GM21367 (cell line): ENCODE measurements at regions not wholly inside any gene's neighbourhood (a gene's known extent, or its start where the extent isn't known, plus 50 kb on each side); places are given as distances from the start of the nearest gene placed in this dataset.

Experiments used
- ATAC-seq: cut with Tn5 transposase; IDR thresholded peaks from one replicate; pipeline ENCODE4 v1.9.1; 2021; ENCODE audit not compliant: unreplicated experiment

DNA sequence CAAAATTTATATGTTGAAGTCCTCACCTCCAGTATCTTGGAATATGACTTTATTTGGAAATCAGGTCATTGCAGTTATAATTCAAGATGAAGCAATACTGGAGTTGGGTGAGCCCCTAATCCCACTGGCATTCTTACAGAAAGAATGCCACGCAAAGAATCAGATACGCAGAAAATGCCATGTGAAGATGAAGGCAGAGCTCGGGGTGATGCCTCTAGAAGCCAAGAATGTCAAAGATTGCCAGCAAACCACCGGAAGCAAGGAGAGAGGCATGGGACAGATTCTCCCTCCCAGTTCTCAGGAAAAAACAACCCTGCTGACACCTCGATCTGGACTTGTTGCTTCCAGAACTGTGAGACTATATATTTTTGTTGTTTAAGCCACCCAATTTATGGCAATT lies 273.4 kb upstream of the CITED2 start:
- ATAC-seq: no peak

DNA sequence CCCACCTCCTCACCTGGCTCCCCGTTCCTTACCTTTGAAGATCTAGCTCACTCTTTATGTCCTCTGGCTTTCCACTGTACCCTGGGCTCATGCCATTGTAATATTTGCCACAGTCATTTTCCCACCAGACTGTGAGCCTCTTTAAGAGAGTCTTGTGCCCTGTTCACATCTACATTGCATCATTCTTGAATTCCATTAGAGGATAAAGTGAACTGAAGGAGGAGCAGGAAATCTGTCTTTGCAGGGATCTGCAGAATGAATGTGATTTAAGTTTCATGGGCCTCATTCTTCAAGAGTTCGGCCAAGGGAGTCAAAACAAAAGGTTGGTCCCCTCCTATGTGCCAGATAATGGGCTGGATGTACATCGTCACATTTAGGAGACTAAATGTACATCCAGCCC lies 272.6 kb upstream of the CITED2 start:
- no peak for ATAC-seq

DNA sequence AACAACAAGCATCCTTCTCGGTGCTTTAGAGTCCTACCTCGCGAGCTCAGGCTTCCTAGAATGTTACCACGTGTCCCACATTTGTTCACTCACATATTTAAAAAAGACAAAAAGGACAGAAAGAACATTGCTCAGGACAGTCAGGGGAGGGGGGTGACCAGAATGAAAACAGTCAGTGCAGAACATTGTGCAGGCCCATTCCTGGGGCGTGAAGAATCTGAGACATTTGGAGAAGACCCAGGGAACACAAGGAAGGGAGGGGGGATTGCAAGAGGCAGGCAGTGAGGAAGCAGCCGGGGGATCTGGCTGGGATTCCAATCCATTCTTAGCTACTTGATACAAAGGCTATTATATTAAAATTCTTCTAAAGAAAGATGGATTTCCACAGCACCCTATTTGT lies 270.4 kb upstream of the CITED2 start:
- no peak for ATAC-seq

DNA sequence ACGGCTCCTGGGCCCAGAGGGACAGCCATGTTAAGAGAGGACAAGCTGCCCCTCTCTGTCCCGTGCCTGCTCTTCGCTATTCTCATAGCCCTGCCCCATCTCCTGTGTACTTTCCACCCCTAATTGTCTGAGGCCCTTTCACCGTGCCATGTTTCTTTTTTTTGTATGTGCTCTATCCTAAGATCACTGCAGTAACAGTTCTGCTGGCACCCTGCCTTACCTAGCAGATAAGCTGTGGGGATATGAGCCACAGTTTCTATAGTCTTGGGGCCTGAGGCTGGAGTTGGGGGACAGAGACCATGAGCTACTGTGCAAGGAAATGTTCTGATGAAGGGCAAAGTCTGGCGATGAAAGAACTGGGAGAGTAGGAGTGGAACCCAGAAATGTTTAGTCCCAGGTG lies 269.5 kb upstream of the CITED2 start:
- no peak for ATAC-seq

DNA sequence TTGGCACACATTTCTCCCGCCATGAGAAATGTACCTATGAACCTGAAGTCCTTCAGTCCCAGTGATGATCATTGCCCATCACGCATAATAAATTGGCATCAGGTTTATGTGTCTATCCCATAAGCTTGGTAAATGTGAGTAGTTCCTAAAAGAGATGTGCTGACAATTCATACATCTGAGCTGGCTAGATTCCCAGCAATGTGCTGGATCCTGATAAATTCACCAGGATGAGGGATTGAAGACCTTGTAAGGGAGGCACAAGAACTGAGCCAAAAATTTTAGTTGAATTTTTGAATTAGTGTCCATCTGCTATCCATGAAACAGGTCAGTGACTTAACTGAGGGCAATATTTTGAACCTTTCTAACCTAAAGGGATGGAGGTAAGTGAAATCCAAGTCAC lies 267.9 kb upstream of the CITED2 start:
- ATAC-seq: no peak

DNA sequence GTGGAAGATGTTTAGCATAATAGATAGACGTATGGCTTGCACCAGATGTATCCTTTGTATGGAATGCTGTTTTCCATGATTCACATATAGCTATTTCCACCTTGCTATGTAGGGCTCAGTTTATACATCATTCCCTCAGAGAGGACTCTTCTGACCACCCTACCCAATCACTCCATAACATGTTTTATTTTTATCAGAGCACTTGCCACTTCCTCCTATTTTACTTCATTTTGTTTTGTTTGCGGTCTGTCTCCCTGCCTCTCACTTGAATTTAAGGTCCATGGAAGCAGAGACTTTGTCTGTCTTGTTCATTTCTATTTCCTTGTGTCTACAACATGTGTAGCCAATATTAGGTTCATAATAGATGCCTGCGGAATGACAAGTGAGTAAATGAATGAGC lies 266.9 kb upstream of the CITED2 start:
- no peak for ATAC-seq

DNA sequence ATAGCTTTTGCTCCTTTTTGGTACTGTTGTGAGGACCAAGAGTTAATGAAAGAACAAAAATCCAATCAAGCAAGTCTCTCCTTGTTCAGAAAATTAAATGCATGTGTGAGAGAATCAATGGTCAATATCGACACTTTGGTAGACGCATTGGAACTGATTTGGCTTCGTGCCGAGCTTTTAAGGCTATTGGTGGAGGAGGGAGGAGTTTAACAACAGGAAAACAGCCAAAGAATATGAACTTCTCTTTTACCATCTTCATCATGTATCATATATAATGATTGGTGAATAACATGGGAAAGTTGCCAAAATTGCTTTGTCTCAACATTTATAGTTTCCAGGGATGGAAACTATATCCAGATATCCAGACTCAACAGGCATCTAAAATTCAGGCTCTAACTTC lies 266.5 kb upstream of the CITED2 start:
- ATAC-seq: no peak

DNA sequence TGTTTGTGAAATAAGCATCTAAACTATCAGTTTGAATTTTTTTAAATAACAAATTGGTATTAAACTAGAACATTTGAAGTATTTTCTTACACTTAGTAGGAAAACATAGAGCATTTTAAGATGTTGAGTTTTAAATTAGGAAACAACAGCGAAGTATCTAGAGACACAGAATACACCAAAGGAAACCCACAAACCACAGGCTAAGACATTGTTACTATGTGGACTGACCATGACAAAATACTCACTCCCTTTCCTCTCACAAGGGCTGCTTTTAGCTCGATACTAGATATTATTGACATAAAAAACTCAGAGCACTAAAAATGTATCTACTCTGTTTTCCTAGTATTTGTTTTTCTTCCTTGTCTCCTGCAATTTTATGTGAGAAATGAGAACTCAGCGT lies 266.0 kb upstream of the CITED2 start:
- ATAC-seq: peak; percentile 98

DNA sequence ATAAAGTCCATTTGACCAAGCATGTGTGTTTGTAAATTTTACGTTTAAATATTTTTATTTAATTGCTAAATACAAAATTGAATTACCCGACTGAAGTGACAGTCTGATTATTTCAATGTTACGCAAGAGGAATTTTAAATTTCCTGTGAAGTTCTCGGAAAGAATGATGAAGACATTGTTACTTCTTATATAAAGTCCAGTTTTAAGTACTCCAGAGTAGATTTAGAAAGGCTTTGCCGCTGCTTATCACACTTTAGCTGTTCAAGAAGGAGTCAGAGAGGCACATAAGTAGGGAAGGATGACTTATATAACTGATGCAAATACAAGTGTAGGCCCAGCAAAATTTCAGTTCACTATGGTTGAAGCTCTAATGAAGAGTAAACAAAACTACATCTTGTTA lies 265.1 kb upstream of the CITED2 start:
- no peak for ATAC-seq

DNA sequence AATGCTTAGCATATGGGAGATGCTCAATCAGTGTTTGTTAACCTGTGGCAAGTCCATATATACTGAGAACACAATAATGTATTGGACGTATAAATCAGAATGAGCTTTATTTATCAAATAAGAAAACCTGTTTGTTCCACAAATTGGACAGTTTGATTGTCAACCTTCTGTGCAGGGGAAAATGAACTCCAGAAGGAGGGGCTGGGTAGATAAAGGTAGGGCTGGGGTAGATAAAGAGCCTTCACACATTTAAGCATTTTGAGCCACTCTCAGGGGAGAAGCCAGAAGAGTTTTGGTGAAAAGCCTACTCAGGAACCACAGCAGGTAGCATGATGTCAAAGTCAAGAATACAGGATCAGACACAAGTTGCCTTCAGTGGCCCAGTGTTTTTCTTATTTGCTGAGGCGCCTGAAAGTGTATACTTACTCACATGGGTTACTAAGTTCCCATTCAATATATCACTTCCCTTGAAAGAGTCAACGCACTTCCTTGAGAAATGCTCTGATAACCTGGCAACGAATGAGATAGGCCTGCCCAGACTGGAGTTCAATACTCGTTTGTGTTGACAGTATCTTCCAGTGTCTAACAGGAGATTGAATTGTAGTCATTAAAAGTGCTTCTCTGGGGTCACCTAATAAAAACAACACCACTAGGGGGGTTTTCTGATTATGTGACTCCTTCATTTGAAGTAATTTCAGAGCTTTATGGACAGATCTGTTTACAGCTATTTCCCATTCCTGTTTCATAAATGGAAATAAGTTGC lies 263.9 kb upstream of the CITED2 start:
- ATAC-seq: no peak

DNA sequence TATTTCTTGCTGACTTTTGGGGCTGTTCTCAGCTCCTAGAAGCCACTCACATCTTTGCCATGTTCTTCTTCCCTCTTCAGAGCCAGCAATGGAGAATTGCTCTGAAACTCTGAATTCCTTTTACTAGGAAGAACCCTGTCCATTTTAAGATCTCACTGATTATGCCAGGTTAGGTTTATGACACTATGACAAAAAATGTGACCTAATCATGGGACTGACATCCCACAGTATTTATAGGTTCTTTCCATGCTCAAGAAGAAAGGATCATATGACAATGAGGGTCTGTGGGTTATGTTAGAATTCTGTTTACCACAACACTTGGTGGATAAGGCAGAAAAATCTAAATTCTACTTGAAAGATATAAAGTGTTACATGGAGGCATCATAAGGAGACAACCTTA lies 263.3 kb upstream of the CITED2 start:
- no peak for ATAC-seq

DNA sequence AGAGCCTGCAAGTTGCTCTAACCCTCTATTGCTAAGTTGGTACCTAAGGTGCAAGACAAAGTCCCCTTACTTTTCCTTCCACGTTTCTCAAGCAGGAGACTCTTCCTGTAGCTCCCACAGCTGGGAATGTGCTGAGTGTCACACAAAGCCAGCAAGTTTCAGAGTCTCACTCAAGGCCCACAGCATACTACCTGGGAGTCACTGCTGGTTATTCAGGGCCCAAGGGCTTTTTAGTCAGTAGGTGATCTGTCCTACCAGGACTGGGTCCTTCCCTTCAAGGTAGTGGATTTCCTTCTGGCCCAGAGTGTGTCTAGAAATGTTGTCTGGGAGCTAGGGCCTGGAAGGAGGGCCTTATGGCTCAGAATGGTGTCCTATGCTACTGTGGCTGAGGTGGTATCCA lies 261.9 kb upstream of the CITED2 start:
- no peak for ATAC-seq

DNA sequence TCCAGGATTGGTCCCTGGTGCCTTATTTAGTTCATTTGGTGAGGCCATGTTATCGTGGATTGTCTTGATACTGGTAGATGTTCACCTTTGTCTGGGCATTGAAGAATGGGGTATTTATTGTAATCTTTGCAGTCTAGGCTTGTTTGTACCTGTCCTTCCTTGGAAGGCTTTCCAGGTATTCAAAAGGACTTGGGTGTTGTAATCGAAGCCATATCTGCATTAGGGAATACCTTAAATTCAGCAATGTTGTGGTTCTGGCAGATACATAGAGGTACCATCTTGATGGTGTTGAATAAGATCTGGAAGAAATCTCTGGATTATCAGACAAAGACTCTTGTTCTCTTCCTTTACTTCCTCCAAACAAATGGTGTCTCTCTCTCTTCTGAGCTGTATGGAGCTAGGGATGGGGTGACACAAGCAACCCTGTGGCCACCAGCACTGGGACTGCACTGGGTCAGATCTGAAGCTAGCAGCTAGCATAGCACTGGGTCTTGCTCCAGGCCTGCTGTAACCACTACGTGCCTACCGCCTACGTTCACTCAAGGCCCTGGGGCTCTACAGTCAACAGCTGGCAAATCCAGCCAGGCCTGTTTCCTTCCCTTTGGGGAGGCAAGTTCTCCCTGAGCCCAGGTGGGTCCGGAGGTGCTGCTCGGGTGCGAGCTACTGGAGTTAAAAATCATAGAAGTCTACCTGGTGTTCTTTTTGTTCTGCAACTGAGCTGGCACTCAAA lies 261.1 kb upstream of the CITED2 start:
- ATAC-seq: no peak

DNA sequence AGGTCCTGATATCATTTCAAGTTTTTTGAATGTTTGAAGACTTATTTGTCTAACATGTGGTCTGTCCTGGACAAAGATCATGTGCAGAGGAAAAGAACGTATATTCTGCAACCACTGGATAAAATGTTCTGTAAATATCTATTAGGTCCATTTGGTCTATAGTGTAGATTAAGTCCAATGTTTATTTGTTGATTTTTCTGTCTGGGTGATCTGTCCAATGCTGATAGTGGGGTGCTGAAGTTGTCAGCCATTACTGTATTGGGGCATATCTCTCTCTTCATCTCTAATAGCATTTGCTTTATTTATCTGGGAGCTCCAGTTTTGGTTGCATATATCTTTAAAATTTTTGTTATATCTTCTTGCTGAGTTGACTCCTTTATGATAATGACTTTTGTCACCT lies 258.4 kb upstream of the CITED2 start:
- ATAC-seq: no peak

DNA sequence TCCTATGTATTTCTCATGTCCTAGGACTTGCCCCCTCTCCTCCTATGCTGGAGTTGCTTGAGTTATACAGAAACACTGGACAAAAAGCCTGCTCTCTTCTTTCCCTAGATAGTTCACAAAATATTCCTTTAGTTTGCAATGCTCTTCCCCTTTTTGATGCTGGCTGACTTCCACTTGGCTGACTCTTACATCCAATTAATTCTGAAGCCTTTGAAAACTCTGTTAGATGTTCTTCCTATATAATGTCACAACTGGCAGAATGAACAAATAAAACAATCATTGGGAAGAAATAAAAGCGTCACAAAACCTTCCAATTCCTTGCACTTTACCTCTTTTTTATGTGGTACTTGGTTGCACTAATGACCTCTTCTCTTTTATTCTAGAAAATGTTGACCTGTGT lies 253.8 kb upstream of the CITED2 start:
- ATAC-seq: no peak

DNA sequence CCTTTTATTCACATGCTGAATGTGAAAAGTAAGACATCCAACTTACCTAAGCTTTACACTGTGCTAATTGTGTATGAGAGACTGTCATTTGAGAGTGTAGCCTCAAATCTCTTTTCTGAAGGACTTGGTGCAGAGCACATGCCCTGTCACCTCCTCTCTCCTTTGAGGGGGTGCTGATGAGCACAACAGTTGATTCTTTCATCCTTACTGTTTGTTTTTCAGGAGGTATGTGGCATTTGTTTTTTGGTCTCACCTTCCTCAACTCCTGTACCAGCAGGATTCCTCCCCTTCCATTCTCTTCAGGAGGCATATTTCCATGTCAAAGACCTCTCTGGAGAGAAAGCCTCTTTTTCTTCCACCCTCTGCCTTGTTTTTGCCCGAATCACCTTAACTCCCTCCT lies 252.6 kb upstream of the CITED2 start:
- no peak for ATAC-seq

DNA sequence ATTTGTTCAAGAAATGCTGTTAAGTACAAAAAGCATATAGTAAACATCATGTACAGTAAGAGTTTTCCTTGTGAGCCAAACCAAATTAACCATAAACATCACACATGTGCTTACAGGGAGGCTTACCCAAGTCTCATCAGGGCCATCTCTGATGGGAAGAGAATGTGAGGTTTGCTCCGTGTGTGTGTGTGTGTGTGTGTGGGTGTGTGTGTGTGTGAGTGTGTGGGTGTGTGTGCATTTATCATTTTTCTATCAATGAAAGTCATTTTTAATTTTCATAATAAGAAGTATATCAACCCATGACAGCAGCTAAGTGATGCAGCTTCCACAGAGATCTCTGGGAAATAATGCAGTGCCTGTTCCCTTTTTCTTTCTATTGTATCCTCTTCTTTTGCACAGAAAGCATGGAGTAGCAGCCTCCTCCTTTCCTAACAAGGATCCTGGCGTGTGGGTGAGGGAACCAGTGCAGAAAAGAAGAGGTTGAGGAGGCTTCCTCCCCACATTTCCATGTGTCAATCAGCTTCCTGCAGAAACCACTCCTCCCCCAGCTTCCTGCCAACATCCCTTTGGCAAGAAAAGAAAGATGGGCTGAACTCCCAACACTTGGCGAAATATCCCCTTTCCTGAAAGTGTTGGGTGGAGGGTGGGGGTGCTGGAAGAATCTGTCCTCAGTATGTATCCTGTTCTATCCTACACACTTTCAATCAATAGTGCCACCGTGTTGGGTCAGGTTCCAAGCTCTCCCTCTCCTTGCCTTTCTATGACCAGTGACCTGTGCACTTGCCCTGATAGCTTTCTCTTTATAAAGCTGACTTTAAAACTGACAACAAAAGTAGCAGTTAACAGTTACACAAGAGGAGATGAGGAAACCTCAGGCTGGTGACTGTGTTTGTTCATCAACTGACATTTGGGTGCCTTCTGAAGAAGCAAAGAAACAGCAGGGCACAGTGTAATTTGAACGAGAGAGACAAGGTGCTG lies 251.8 kb upstream of the CITED2 start:
- no peak for ATAC-seq

DNA sequence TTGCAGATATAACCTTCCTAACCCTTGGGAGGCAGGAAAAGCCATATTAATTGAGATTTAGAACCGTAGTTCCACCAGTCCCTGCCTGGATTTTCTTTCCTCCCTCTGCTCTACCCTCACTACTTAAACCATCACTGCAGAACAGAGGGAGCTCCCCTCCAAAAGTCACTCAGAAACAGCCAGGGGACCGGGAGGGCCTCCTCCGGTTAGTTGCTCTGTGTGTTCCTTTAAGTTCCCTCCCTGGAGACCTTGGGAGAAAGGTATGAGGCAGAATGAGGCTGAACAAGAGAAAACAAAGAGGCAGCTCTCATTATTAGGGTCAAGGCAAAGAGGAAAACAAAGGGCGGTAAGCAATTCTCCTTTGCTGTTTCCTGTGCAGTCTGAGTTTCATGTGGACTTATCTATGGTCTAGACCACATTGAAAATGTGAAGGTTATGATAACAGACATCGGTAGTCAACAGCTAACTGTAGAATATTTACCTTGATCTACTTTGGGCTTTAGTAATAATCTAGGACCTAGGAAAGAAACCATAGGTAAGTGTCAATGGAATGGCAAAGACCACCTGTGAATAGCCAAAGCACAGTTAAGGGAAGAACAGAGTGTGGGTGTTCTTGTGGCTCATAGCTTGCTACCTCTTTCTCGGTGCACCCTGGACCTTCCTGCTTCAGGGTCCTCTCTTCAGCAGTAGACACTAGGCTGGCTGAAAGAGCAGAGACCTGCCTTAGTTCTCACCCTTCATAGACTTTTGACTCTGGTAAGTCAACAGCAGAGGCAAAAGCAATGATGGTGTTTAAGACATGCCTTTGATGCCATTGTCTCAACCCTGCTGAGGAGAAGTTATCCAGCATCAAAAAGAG lies 250.9 kb upstream of the CITED2 start:
- no peak for ATAC-seq

DNA sequence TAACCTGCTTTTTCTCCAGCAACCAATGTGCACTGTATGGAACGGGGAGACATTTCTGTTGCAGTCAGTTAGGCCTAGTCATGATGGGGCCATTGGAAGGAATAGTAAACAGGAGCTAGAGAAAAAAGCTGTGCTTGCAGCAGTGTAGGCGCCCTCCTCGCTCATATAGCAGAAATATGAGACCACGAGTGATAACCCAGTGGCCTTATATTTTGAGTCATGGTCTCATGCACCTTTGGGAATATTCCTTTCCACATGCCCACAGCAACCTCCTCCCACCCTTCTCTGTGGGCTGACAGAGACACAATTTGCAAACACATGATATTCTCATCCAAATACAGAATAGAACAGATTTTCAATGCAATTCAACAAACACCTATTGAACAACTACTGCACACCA lies 248.9 kb upstream of the CITED2 start:
- no peak for ATAC-seq

DNA sequence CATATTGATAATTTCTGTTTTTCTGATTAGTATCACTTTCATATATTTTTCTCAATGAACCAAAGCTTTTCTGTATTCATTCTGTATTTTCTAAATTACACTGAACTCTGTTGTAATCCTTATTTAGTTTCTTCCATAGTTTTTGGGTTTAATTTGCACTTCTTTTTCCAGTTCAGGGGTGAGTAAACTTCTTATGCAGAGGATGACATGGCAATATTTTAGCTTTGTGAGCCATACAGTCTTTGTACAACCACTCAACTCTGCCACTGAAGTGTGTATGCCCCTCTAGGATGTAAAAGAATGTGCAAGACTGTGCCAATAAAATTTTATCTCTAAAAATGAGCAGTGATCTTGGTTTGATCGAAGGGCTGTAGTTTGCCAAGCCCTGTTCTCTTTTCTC lies 239.0 kb upstream of the CITED2 start:
- ATAC-seq: no peak

DNA sequence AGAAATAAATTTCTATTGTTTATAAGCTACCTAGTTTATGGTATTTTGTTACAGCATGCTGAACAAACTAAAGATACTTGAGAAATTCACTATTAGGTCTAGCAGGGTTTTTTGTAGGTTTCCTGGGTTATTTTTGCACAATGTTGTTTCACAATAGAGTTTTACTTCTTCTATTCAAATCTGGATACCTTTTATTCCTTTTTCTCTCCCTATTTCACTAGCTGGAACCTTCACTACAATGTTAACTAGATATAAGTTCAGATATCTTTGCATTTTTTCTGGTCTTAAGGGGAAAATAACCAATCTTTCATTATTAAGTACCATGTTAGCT lies 237.7 kb upstream of the CITED2 start:
- no peak for ATAC-seq
